NT2/D1 (cell line): ENCODE measurements at regions not wholly inside any gene's neighbourhood (a gene's known extent, or its start where the extent isn't known, plus 50 kb on each side); places are given as distances from the start of the nearest gene placed in this dataset.

Source experiments
- DNase-seq: peaks from one replicate; pipeline ENCODE4 v3.0.0-alpha.2; 2011; ENCODE audit warnings: low read depth, low spot score
- H3K27me3 ChIP-seq: 2 replicates; pipeline ENCODE4 v1.6.0; 2011; ENCODE audit warnings: mild to moderate bottlenecking; ENCODE audit not compliant: insufficient read length, insufficient read depth
- H3K36me3 ChIP-seq: 2 replicates; pipeline ENCODE4 v1.6.1; 2011; ENCODE audit warnings: mild to moderate bottlenecking, low read length, mixed read lengths; ENCODE audit not compliant: insufficient read depth, insufficient read length
- H3K4me1 ChIP-seq: 2 replicates; pipeline ENCODE4 v1.5.1; 2011; ENCODE audit not compliant: insufficient read depth, insufficient read length
- H3K4me3 ChIP-seq: 2 replicates; pipeline ENCODE4 v1.5.1; 2011; ENCODE audit warnings: low read depth; ENCODE audit not compliant: insufficient read length
- H3K9ac ChIP-seq: 2 replicates; pipeline ENCODE4 v1.6.0; 2011; ENCODE audit warnings: low read depth; ENCODE audit not compliant: insufficient read length
- H3K9me3 ChIP-seq: 2 replicates; pipeline ENCODE4 v1.5.1; 2011; ENCODE audit warnings: mild to moderate bottlenecking, low read length; ENCODE audit not compliant: insufficient read depth
- SUZ12 ChIP-seq: IDR thresholded peaks from 2 replicates; pipeline ENCODE4 v1.6.1; 2011; ENCODE audit not compliant: insufficient read length, insufficient read depth; ENCODE audit errors: extremely low read depth
- YY1 ChIP-seq: IDR thresholded peaks from 2 replicates; pipeline ENCODE4 v1.6.1; 2011; ENCODE audit not compliant: insufficient read length, insufficient read depth
- ZNF274 ChIP-seq: IDR thresholded peaks from 2 replicates; pipeline ENCODE4 v1.6.1; 2011; ENCODE audit warnings: mild to moderate bottlenecking, low read depth, low read length

DNA sequence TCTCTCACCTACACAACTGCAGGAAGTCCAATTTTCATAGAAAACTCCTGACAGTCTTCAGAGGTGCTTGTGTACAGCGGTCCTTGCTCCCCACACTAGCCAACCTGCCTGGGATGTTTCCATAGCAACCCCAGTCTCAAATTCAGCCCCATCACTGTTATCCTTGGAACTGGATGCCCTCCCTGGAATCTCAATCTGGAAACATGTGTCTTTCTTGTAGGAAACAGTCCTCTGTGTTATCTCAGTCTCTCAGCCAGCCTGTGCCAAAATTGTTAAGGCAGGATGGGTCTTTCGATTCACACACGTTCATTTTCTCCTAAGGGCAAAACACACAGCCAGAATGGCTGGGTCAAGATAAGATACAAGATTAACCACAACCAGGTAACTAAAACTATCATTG, 295.5 kb upstream of the RND3 start:
- Histone ChIP-seq H3K9me3 (no peaks in the 10 kb centered on the region), H3K4me1 (no peaks in the 10 kb centered on the region), H3K27me3 (no peaks in the 10 kb centered on the region), H3K4me3 (no peak overlapping the region), H3K36me3 (no peaks in the 10 kb centered on the region), H3K9ac (no peak overlapping the region)
- no peak for TF ChIP-seq ZNF274
- TF ChIP-seq YY1: no peak
- no peak for TF ChIP-seq SUZ12
- no peak for DNase-seq

DNA sequence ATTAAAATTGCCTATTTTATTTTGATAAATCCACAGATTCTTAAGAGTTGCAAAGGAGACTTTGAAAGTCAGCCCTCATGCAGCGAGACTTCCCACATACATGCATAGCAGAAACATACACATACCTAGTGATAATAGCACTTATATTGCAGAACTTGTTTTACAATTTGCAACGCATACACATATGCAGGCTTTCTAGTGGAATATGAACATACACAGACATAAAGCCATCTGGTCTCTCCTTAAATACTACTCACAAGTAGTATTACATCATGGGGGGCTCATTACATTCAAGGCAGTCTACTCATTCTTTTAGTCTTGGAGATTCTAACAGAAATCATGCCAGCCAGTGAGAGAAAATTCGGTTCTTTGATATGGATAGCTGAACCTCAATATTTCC, 295.1 kb upstream of the RND3 start:
- no peak for TF ChIP-seq ZNF274
- no peak for TF ChIP-seq SUZ12
- TF ChIP-seq YY1: no peak
- Histone ChIP-seq H3K27me3 (no peaks in the 10 kb centered on the region), H3K9ac (no peak overlapping the region), H3K4me3 (no peak overlapping the region), H3K4me1 (no peaks in the 10 kb centered on the region), H3K9me3 (no peaks in the 10 kb centered on the region), H3K36me3 (no peaks in the 10 kb centered on the region)
- DNase-seq: no peak

DNA sequence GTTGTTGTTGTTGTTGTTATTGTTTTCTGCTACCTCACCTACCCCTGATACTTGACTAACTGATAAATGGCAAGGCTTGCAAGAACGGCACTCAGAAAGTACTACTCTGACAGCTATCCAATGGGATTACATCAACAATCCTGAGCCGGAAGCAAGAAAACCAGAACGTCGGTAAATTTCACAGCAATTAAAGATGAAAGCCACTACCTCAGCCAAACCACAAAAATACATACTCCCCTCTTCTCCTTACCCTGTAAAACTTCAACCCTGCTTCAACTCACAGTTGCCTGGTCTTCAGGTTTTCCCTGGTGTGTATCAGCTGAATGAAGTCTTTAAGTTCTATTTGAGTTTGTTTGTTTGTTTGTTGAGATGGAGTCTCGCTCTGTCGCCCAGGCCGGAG, 293.7 kb upstream of the RND3 start:
- Histone ChIP-seq H3K36me3 (no peaks in the 10 kb centered on the region), H3K4me3 (no peak overlapping the region), H3K9ac (no peak overlapping the region), H3K4me1 (no peaks in the 10 kb centered on the region), H3K9me3 (no peaks in the 10 kb centered on the region), H3K27me3 (no peaks in the 10 kb centered on the region)
- TF ChIP-seq SUZ12: no peak
- no peak for TF ChIP-seq YY1
- DNase-seq: no peak

DNA sequence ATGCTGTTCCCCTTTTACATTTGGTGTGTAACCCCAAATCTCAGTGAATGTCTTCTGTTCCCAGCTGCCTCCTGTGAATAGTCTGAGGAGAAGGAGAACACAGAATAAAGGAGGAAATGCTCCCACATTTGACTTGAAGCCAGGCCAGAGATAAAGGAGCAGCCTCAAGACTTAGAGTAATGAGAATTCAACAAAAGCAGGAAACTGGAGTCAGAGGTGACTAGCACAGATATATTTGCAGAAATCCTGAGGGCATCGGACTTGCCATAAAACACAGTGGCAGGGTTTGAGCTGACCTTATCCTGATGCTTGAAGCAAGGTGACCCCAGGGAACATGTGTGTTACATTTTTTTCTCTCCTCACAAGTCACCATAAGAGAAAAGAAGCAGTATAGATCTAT, 291.4 kb upstream of the RND3 start:
- Histone ChIP-seq H3K27me3 (no peaks in the 10 kb centered on the region), H3K4me3 (no peak overlapping the region), H3K9ac (no peak overlapping the region), H3K9me3 (no peaks in the 10 kb centered on the region), H3K36me3 (no peaks in the 10 kb centered on the region), H3K4me1 (no peaks in the 10 kb centered on the region)
- TF ChIP-seq YY1: no peak
- no peak for TF ChIP-seq SUZ12
- no peak for TF ChIP-seq ZNF274
- no peak for DNase-seq

DNA sequence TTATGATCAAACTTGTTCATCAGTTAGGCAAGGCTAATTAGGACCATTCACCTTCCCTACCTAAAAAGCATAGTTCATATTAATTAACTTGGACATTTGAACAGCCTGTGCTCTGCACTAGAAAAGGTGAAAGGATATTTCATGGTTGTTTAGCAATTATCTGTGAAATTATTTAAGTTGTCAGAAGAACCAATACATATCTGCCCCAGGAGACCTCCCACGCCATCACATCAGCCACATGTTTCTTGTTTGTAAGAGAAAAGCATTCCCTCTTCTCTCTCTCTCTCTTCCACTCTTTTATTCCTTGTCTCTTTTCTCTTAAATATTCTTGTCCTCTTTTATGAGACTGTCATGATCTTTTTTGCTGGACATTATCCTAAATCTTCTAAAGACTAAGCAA, 282.0 kb upstream of the RND3 start:
- TF ChIP-seq YY1 (no peak), SUZ12 (no peak), ZNF274 (no peak)
- Histone ChIP-seq H3K27me3 (no peaks in the 10 kb centered on the region), H3K9me3 (no peaks in the 10 kb centered on the region)

DNA sequence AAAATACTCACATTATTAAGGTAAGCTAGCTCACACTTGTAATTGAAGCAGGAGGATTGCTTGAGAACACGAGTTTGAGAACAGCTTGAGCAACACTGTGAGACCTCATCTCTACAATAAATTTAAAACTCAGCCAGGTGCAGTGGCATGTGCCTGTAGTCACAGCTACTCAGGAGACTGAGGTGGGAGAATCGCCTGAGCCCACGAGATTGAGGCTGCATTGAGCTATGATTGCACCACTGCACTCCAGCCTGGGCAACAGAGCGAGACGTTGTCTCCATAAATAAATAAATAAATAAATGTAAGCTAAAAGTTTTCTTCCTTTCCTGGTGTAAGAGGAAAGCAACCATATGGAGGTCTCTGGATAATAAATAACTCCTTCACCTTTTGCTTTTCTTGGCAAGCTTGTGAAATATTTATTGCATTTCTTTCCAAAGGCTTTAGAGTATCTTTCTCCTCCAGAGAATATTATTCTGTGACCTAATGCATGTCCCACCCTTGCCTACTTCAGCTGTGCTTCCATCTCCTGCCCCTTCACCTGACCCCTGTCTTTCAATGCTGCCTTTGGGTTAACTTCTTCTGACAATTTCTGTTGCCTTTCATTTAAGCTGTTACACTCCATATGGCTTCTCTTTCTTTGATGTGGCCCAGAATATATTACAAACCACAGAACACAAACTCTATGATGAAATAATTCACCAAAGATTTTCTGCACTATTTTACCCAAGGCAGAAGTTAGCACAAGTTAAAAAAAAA, 280.7 kb upstream of the RND3 start:
- Histone ChIP-seq H3K36me3 (no peaks in the 10 kb centered on the region), H3K4me3 (no peak overlapping the region), H3K4me1 (no peaks in the 10 kb centered on the region), H3K27me3 (no peaks in the 10 kb centered on the region), H3K9ac (no peak overlapping the region), H3K9me3 (no peaks in the 10 kb centered on the region)
- TF ChIP-seq SUZ12: no peak
- no peak for TF ChIP-seq YY1
- DNase-seq: no peak

More for the DNA sequence above, 282.0 kb upstream of the RND3 start:
- H3K36me3 ChIP-seq: no peaks in the 10 kb centered on the region
- H3K9ac ChIP-seq: no peak overlapping the region
- no peaks in the 10 kb centered on the region for H3K4me1 ChIP-seq
- no peak for DNase-seq
- H3K4me3 ChIP-seq: no peak overlapping the region

DNA sequence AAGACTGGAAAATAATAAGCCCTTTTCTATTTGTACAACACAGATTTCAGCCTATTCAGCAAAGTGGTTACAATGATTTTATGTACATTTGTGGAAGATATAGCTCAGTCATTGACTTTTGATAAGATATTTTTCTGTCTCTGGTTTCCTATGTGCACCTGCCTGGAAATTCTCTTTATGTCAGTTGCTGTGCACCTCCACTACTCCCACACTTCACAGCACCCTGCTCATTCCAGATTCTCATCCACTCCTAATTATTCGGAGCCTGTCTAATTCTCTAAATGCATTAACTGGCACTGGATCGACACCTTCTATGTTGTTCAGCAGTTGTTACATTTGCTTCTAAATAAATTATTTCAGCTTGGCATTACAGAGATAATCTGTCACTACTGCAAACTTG, 275.1 kb upstream of the RND3 start:
- Histone ChIP-seq H3K9ac (no peak overlapping the region), H3K27me3 (no peaks in the 10 kb centered on the region), H3K9me3 (no peaks in the 10 kb centered on the region), H3K4me3 (no peak overlapping the region), H3K4me1 (no peaks in the 10 kb centered on the region), H3K36me3 (no peaks in the 10 kb centered on the region)
- DNase-seq: no peak
- no peak for TF ChIP-seq ZNF274
